Activated T-helper 9 cell treated with anti-CD3 and anti-CD28 coated beads, Interleukin-2, amount 50 U/mL, for 16 hours (primary cell): ENCODE measurements at regions not wholly inside any gene's neighbourhood (a gene's known extent, or its start where the extent isn't known, plus 50 kb on each side); places are given as distances from the start of the nearest gene placed in this dataset.

Experiments
- DNase-seq: peaks from one replicate; pipeline ENCODE4 v3.0.0-alpha.2; 2020; ENCODE audit warnings: low read depth

DNA sequence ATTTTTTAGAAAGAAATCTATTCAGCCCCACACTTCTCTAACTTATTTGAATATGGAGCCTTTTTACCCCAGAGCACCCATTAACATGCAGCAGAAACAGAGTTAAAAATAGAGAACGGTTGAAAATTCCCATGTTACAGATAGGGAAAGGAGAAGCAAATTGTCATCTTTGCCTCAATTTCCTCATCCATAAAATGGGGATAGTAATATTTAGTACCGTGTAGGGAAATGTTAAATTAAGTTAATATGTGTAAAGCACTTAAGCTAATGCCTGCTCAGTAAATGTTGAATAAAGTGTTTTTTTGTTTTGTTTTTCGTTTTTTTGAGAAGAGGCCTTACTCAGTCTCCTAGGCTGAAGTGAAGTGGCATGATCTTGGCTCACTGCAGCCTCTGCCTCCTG, 50.3 kb downstream of the NAV1 start:
- DNase-seq: no peak

DNA sequence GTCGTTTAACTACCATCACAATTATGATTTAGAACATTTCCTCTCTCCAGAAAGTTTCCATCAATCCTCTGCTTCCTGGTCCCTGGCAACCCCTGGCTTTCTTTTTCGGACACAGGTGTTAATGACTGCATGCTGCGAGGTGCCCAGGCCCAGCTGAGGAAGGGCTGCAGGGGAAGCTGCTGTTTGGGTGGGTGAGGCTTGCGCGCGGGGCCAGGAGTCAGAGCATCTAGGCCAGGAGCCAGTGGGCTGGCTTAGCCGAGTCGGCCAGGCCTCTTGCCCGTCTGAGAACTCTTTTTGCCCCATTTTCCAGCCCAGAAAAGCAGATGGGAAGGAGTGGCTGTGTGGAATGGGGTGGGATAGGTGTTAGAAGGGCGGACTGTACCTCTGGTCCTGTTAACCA, 51.5 kb downstream of the NAV1 start:
- DNase-seq: no peak

DNA sequence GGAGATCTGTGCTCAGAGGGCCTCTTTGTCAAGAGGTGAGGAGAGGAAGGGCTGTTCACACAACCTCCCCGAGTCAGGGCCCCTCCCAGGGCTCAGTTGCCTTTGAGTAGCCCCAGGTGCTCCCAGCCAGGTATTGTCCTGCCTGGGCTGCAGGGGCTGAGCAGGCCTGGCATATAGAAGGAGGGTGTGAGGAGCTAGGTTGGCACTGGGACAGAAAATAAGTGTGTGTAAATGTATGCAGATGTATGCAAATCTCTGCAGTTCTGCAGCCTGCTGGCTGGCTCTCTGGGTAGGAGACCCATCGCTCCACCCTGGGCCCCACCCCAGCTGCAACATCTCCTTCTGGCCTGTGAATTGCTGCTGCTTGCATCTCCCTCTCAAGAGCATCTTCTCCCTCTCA, 52.4 kb downstream of the NAV1 start:
- DNase-seq: no peak

DNA sequence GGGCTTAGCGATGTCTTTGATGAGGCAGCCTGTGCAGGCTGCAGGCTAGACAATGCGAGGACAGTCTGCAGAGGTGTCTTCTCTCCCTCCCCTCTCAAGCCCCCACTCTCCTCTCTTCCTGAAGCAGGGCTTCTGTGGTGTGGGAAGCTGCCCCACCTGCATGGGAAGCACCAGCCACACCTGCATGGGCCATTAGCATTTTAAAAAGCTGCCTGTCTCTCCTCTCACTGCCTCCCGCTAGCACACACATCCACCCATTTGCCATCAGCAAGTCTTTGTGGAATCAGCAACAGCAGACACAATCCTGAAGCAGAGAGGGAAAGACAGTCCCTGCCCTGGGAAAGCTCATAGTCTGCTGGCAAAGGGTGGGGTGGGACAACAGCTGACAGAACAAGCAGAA, 53.1 kb downstream of the NAV1 start:
- no peak for DNase-seq

DNA sequence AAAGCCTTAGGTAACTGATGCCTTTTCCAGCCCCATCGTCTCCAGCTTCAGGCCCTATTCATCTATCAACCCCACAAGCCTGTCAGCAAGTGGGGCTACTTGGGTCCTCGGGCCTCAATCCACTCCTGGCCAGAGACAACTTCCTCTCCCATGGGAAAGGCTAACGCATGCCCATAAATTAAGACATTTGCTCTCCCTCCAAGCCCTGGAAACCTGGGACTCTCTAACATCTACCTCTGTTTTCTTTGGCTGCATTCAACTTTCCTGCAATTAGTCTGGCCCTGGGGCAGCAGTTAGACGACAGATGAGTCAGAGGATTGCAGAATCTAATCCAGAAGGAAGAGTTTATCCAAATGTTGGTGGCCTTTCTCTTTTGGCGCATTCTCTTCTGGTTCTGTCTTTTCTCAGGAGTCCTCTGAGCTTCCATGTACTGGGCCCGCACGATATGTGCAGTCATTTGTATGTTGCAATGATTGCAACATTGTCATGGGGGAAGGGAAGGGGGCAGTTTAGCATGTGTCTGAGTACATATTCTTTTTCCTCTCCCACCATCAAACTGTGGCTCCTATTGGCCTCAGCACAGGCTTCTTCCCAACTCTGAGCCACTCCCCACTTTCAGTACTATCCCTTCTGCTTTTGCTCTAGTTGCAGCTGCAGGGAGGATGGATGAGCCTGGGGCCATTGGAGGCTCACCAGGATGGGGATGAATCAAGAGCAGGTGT, 54.4 kb downstream of the NAV1 start:
- DNase-seq: no peak

DNA sequence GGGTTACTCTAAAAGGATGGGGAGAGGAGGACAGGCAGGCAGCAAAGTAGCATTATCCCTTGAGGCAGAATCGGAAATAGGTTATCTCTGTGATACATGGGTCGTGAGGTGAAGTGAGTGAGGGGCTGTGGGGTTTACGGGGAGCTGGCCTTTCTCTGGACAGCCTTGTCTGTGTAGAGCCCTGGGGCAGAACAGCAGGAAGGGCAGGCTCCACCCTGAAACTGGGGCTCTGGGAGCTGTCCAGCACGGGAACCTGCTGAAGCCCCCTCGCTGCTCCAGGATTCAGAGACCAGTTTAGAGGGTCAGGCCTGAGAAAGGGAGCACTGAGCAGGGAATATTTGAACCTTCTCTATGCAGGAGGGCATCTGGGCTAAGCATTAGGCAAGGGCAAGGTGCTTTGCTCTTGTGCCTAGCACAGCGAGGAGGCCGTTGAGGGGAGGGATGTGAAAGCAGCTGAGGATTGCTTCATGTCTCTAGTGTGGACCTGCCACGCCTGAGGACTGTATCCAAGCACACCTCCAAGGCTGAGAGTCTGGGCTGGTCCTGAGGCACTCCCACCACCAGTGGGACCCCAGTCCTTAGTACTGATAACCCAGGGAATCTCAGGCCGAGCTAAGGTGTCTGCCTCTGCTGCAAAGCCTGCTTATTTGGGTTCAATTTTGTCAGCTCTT, 55.8 kb downstream of the NAV1 start:
- DNase-seq: no peak

DNA sequence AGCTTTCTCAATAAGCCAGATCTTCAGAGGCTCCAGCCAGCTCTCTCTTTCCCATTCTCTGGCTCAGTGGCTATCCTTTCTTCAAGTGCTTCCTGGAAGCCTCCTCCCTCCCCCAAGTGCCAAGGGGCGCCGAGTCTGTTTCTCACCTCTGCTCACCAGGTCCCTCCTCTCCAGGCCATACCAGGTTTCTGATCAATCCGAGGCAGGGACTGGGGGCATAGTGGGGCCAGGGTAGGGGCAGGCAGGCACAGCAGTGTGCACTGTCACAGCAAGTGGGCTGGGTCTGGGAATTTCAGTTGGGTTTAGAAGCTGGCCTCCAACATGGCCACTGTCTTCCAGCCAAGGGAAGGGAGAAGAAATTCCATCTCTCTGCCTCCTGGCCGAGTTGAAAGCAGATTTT, 56.5 kb downstream of the NAV1 start:
- no peak for DNase-seq

DNA sequence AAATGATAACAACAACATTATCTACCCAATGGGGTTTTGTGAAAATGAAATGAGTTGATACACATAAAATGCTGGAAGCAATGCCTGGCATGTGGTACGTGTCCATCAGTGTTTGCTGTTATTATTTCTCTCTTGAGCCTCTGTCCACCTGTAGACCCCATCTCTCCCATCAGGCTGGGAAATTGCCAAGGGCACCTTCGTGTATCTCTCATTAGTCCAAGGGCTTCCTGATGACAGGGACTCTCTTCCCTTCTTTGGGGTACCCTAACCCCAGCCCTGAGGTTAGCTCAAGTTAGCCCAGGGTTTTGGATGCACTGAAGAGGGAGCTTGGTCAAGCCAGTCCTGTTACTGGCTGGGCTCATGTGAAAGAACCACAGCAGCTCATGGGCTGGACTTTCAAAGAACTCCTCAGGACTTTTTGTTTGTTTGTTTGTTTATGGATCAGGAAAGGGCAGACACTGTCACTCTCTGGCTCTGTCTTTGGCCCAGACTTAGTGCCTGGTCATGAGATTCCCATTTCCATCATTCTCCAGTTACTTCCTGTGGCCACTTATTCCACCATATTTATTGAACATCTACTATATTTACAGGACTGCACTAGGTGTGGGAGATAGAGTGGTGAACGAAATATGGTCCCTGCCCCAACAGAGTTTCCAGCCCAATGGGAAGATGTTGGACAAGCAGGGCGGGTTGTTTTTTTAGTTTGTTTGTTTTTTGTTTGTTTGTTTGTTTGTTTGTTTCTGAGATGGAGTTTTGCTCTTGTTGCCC, 57.4 kb downstream of the NAV1 start:
- DNase-seq: no peak

DNA sequence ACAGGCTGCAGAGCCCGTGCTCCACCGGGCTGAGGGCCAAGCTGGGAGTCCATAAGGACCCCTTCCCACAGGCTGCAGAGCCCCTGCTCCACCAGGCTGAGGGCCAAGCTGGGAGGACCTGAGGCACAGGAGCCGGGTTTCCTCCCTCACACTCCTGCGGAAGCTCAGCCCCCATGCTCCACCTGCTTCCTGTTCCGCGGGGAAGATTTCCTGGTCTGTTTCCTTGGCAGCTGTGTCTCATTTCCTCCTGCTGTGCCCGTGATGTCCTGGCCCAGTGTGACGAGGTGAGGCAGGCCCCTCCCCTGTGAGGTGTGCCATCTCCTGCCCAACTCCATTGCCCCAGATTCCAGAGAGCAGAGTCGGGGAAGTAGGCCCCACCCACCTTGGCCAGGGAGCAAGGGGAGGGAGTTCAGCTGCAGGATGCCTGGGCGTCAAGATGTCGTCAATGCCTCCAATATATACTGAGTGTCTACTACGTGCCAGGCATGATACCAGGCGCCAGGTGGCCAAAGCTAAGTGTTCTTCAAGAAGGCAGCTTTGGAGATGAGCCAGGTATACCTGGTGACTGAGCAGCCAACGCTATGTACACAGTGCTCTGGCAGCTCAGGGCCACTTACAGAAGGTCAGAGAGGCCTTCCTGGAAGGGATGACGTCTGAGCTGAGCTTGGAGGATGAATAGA, 58.8 kb downstream of the NAV1 start:
- no peak for DNase-seq

DNA sequence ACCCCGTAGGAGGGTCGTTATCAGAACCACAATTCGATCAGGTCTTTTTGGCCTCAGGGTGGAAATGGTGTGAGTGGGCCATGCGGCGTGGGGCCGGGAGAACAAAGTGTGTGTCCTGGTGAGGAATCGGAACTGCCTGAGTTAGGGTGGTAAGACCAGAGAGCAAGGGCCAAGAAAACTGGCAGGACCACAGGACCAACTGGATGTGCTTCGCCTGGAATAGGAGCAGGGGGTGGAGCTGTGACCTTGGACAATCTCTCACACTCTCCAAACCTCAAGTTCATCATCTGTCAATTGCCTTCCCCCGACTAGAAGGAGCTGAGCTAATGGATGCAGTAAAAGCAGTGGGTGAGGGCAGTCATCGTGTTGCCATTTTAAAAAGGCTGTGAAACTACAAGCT, 59.5 kb downstream of the NAV1 start:
- no peak for DNase-seq

DNA sequence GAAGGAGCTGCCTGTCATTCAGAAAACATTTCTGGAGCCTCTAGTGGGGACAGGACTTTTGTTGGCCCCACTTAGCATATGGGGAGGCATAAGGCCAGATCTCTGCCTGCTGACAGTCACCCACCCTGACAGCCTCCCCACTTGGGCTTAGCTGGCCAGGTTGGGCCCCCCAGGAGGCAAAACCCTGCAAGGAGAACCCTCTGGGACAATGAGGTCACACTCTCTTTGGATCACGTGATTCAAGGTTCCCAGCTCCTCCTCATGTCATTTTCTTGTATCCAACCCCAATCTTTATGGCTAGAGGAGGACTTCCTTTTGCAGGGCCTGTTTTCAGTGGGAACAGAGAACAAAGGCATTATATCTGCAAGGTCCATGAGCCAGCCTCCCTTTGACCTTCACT, 60.0 kb downstream of the NAV1 start:
- no peak for DNase-seq

DNA sequence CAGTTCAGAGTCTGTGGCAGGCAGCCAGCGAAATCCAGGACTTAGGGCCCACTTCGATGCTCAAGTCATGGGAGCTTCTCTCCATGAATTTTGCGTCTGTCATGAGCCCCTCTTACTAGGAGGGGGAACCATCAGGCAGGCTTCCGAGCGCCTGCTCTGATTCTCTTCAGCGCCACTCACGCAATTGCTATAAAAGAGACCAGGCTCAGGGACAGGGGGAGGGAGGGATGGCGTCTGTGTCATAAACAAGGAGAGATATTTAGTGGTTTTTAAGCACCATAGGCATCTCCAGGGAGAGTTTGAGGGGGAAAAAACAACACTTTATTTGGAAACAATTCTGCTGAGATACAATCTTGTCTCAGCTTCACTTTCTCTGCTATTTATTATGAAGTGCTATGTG, 60.6 kb downstream of the NAV1 start:
- no peak for DNase-seq

DNA sequence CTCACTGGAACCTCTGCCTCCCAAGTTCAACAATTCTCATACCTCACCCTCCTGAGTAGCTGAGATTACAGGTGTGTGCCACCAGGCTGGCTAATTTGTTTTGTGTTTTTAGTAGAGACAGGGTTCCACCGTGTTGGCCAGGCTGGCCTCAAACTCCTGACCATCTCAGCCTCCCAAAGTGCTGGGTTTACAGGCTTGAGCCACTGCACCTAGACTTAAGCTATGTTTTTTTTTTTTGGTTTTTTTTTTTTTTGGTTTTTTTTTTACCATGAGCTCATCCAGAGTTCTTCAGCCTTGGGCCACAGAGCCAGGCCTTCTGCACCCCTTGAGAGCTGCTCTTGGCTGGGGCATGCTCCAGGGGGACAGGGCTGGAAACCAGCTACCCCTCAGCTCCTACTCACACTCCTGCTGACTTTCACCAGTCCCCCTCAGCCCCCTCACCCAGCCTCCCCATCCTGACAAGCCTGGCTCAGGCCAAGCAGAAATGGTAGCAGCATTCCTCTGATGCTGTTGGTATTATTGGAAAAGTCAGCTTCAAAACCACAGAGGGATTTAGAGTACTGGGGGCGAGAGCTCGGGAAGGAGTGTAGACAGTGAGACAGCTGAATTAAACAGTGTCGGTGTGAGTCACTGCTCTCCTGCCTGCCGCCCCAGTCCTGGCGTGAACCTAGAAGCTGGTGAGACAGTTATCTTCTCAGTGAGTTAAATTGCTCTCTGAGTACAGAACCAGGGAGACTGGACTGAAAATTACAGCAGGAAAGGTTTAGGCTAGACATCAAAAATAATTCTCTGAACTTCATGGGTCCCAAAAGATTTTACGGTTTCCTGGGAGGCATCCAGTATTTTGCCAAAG, 63.7 kb downstream of the NAV1 start:
- DNase-seq: no peak

DNA sequence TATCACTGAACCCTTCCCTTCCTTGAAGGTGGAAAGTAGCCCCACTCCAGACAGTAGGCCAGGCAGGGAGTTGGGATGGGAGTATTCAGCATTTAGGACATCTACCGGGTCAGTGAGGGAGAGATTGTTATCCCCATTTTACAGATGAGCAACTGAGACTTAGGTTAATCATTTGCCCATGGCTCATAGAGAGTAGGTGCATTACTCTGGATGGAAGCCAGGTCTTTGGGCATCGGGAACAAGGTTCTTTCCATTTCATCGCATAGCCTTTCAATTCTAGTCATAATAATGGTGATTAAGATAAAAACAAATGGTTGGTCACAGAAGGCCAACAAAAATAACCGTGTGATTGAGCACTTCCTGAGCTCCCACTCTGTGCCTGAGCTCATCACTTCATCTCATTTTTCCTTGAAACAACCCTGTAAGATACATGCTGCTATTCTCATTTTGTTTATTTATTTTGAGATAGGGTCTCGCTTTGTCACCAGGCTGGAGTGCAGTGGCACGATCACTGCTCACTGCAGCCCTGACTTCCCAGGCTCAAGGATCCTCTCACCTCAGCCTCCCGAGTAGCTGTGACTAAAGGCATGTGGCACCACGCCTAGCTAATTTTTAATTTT, 64.8 kb downstream of the NAV1 start:
- DNase-seq: no peak

DNA sequence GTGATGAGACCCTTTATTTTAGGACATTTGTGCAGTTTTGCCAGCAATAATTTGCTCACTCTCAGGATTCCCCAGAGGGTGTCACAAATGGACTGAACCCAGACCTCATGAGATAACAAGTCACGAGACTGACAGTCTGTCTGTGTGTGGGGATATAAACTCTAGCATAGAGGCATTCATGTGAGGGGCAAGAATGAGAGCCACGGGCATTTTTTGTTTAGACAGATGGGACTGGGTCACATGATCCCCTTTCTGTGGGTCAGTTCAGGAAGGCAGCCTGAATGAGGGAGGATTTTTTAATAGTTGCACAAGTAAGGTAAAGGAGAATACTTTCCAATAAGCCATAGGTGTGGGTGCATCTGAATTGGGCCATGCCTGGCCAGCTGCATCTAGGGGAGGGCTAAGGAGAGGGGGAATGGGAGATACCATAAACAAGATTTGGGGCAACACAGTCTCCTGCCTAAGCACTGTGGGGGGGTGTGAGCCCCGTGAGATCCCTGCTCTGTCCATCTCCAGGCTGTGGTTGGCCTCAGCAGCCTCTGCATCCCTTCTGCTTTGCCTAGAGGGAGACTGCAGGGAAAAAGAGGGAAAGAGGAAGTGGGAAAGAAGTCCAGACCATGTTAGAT, 66.6 kb downstream of the NAV1 start:
- DNase-seq: no peak

DNA sequence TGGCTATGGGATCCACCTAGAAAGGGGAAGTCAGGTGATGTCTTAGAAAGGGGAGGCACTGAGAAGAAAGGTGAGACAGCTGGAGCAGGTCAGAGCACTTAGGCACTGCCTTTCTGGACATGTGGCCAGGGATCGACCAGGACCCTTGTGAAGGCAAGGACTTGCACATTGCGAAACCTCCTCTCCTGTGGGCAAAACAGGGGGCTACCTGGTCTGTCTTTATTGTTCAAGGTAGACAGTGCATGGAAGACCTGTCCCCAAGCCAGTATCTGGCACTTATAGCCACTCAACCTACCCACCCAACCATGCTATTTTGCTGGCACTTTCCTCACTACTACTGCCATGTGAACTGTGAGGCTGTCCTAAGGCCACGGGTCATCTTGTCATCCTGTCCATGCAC, 67.2 kb downstream of the NAV1 start:
- DNase-seq: no peak

DNA sequence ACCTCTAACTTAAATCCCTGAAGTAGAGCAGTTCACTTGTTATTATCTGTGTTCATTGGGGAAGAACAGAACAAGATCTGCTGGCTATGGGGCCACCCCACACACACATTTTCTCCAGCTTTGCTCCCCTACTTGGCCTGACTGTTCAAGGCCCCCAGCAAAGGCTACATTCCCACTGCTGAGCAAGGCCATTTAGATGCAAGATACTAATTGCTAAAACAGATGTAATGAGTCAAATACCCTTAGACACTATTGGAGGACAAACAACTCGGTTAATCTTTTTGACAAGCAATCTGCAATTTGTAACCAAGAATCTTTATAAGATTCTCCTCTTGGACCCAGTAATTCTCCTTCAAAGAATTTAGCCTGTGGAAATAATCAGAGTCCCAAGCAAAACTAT, 67.7 kb downstream of the NAV1 start:
- no peak for DNase-seq

DNA sequence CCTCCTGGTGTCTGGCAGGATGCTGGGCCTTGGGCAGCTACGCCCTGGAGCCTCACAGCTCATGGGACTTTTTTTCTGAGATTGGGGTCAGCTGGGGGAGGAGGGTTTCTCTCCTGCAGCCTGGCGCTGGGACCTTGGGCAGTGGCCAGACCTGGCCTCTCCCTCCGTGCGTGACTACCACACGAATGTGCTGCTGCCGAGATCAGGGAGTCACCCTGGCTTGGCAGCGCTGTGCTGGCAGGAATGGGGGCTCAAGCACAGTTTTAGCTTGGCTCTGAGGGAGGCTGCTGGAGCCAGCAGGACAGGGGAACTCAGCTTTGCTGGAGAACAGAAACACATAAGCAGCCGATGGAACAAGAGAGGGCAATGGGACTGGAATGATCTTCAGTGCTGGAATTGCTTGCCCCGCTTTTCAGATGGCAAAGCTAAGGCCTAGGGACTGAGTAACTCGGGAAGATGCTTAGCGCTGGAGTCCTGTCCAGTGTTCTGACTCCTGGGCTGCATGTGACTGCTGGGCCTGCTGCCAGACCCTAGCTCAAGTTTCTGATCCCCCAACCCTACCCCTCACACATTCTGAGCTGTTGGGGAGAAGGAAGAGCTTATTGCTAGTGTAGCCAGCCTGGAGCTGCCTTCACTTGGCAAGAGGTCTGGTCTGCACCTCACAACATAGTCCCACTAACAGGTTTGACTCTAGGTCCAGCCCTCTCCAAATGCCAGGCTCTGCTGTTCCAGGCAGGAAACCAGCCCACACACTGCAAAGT, 69.9 kb downstream of the NAV1 start:
- no peak for DNase-seq

DNA sequence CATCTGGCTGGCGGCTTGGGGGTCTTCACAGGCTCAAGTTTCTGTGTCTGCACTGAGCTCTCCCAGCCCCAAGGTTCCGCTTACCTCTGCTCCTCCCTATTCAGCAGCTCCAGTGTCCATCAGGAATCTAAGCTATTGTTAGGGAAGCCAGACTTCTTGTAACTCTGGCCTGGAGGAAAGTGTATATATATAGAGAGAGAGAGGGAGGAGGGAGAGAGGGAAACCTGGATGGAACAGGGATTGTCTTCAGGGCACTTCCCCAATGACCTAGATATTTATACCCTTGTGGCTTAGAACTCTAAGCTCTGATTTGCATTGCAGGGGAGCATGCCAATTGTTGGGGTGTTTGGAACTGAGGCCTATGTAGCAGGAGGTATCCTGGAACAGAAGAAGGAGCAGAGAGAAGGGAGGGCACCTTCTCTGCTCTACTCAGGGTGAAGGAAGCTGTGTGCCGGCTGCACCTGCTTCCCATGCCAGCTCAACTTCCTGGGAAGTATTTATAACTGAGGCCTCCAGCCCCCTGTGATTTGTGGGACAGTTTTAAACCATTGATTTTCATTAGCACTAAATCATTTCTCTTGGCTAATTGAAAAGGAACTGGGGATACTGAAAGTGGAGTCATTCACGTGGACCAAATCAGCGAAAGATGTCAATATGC, 70.9 kb downstream of the NAV1 start:
- DNase-seq: no peak

DNA sequence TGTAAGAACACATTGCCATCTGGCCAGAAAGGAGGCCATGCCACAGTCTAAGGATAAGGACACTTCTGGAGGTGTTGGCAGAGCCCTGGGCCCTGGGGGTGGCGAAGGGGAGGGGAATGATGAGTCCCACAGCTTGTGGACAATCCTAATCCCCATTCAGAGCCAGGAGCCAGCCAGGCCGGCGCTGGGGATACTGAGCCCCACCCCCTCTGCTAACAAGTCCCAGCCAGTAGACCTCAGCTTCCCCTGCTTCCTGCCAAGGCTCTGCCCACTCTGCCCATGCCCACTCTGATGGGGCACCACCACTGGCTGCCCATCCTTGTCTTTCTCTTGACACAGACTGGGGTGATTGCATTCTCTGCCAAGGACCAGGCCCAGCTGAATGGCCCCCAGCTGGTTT, 71.9 kb downstream of the NAV1 start:
- DNase-seq: no peak
